ENCODE measurements at regions not wholly inside any gene's neighbourhood (a gene's known extent, or its start where the extent isn't known, plus 50 kb on each side); places are given as distances from the start of the nearest gene placed in this dataset.
A peak's percentile ranks its signal among the peaks of the same experiment; 100 is the strongest.

DNA sequence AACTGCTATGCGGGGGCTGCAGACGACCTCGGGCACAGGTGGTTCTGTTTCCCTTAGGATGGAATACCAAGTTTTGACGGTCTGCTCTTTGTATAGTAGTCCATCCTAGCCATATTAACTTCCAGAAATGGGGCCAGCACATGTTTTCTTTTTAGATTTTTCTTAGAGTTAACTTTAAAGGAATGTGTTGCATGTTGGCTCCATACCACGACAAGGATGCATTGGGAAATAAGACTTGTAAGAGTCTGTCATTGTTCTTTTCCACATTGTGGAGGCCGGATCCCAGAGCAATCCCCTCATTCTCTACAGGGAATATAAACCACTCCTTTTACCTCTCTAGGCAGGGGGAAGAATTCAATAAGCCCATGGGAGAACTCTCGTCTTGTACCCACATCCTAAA, 87.1 kb upstream of the PLSCR4 start:
- Mint-ChIP-seq H3K27ac (ENCODE audit: unreplicated experiment) (no peak overlapping the region), H3K27me3 (ENCODE audit: unreplicated experiment) (no peaks in the 10 kb centered on the region), H3K9me3 (ENCODE audit: low read depth, unreplicated experiment) (peaks cover 5% of the 10 kb centered on the region), H3K4me3 (ENCODE audit: low read depth, unreplicated experiment) (no peak overlapping the region), H3K36me3 (ENCODE audit: insufficient read depth, unreplicated experiment) (no peaks in the 10 kb centered on the region), H3K4me1 (ENCODE audit: low read depth, unreplicated experiment) (peaks cover 24% of the 10 kb centered on the region)
- DNase-seq = no peak
- BruUV-seq (replicated peaks) = no TSS peak
- CTCF ChIA-PET = interaction anchor here (0.6 kb wide), 1 partner anchor 500 kb away, joined by 3 read pairs; no protein-coding TSS in a partner anchor
- intact Hi-C loops (cut with micrococcal nuclease; ENCODE audit: unreplicated experiment) = no loop called here
- TF ChIP-seq, protein P1, sequence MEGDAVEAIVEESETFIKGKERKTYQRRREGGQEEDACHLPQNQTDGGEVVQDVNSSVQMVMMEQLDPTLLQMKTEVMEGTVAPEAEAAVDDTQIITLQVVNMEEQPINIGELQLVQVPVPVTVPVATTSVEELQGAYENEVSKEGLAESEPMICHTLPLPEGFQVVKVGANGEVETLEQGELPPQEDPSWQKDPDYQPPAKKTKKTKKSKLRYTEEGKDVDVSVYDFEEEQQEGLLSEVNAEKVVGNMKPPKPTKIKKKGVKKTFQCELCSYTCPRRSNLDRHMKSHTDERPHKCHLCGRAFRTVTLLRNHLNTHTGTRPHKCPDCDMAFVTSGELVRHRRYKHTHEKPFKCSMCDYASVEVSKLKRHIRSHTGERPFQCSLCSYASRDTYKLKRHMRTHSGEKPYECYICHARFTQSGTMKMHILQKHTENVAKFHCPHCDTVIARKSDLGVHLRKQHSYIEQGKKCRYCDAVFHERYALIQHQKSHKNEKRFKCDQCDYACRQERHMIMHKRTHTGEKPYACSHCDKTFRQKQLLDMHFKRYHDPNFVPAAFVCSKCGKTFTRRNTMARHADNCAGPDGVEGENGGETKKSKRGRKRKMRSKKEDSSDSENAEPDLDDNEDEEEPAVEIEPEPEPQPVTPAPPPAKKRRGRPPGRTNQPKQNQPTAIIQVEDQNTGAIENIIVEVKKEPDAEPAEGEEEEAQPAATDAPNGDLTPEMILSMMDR (IDR thresholded peaks at IDR 0.05; ENCODE audit: unreplicated experiment) = no peak

DNA sequence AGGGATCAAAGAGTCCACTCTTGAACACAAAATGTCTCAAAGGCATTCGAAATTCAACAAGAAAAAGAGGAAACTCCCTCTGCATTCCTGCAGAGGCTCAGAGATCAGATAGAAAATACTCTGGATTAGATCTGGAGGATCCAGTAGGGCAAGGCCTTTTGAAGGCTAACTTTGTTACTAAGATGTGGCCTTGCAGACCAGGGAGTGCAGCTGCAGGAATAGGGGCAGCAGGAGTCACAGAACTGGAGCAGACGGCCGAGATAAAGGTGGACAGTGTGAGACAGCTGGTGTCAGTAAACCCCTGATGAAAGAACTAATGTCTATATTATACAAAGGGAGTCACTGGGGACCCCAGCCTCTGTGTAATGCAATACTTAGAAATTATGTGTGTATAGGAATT, 84.5 kb upstream of the PLSCR4 start:
- Mint-ChIP-seq H3K9me3 (ENCODE audit: low read depth, unreplicated experiment) (peaks cover 5% of the 10 kb centered on the region), H3K4me1 (ENCODE audit: low read depth, unreplicated experiment) (peaks cover 24% of the 10 kb centered on the region), H3K36me3 (ENCODE audit: insufficient read depth, unreplicated experiment) (no peaks in the 10 kb centered on the region), H3K27ac (ENCODE audit: unreplicated experiment) (no peak overlapping the region), H3K27me3 (ENCODE audit: unreplicated experiment) (no peaks in the 10 kb centered on the region), H3K4me3 (ENCODE audit: low read depth, unreplicated experiment) (no peak overlapping the region)
- intact Hi-C loops (cut with micrococcal nuclease; ENCODE audit: unreplicated experiment) = loop anchor here (2.0 kb wide), 1 partner anchor 305 kb away; no protein-coding TSS in a partner anchor
- TF ChIP-seq, protein P1 (IDR thresholded peaks at IDR 0.05; ENCODE audit: unreplicated experiment) = no peak
- DNase-seq = no peak
- CTCF ChIA-PET = interaction anchor here (2.5 kb wide), 1 partner anchor 242 kb away, joined by 18 read pairs; no protein-coding TSS in a partner anchor
- BruUV-seq (replicated peaks) = no TSS peak

DNA sequence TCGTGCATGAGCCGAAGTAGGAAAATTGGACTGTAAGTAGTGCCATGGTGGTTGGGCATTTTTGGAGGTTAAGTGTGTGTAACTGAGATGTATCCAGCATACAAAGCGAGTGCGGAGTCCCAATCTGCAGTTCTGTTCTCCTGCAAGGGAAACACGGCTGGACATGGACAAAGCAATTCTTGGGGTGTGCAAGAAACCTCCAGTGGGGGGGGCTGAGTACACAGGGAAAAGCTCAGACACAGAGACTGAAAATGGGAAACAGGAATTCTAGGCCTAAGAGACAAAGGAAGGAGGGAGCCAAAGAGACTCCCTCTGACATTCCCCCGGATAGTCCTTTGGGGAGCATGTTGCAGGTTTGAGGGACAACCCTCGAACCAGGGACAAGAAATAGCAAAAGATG, 83.2 kb upstream of the PLSCR4 start:
- Mint-ChIP-seq H3K27me3 (ENCODE audit: unreplicated experiment) (no peaks in the 10 kb centered on the region), H3K4me3 (ENCODE audit: low read depth, unreplicated experiment) (no peak overlapping the region), H3K36me3 (ENCODE audit: insufficient read depth, unreplicated experiment) (no peaks in the 10 kb centered on the region), H3K9me3 (ENCODE audit: low read depth, unreplicated experiment) (peaks cover 5% of the 10 kb centered on the region), H3K27ac (ENCODE audit: unreplicated experiment) (no peak overlapping the region), H3K4me1 (ENCODE audit: low read depth, unreplicated experiment) (peaks cover 24% of the 10 kb centered on the region)
- intact Hi-C loops (cut with micrococcal nuclease; ENCODE audit: unreplicated experiment) = loop anchor here (1.0 to 2.0 kb wide), 3 partner anchors 169 to 307 kb away; no protein-coding TSS in a partner anchor
- CTCF ChIA-PET = interaction anchor here (1.0 to 2.5 kb wide), 4 partner anchors 48 to 247 kb away, joined by 3 to 18 read pairs (median 4); no protein-coding TSS in a partner anchor
- TF ChIP-seq, protein P1 (IDR thresholded peaks at IDR 0.05; ENCODE audit: unreplicated experiment) = peak; percentile 49
- DNase-seq = peak; percentile 77
- no TSS peak for BruUV-seq (replicated peaks)

DNA sequence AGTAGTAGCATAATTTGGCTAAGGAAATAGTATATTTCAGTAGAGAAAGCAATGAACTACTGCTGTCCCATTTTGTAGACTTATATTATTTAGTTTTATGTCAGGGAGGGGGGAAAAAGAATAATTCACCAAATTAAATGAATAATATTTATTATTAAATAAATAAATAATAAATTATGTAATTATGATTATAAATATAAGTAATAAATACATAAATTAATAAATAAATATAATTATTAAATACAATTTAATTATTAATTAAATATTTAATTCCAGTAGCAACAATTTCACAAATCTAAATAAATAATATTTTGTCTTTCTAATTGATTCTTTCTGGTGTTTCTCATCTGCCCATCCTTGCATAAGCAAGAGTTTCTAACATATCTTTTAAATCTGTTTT, 81.1 kb upstream of the PLSCR4 start:
- TF ChIP-seq, protein P1 (IDR thresholded peaks at IDR 0.05; ENCODE audit: unreplicated experiment) = no peak
- no peaks in the 10 kb centered on the region for H3K36me3 Mint-ChIP-seq (ENCODE audit: insufficient read depth, unreplicated experiment)
- no peak overlapping the region for H3K4me3 Mint-ChIP-seq (ENCODE audit: low read depth, unreplicated experiment)
- H3K9me3 Mint-ChIP-seq (ENCODE audit: low read depth, unreplicated experiment) = peaks cover 2% of the 10 kb centered on the region
- H3K27ac Mint-ChIP-seq (ENCODE audit: unreplicated experiment) = no peak overlapping the region
- intact Hi-C loops (cut with micrococcal nuclease; ENCODE audit: unreplicated experiment) = no loop called here
- H3K27me3 Mint-ChIP-seq (ENCODE audit: unreplicated experiment) = no peaks in the 10 kb centered on the region
- BruUV-seq (replicated peaks) = no TSS peak
- CTCF ChIA-PET = no interaction called here
- peaks cover 24% of the 10 kb centered on the region for H3K4me1 Mint-ChIP-seq (ENCODE audit: low read depth, unreplicated experiment)
- no peak for DNase-seq

Data from Calu3 (cell line).